Ovary (tissue), 7 donors: ENCODE measurements at regions not wholly inside any gene's neighbourhood (a gene's known extent, or its start where the extent isn't known, plus 50 kb on each side); places are given as distances from the start of the nearest gene placed in this dataset.

Experiments used
- DNase-seq, 5 donors: peaks; one replicate each; pipeline ENCODE4 v3.0.0-alpha.2; 2019 to 2020
- H3K27ac ChIP-seq, 2 donors: fragments of 200-600 bp; one replicate each; pipeline versions ENCODE4 v1.5.1 to v1.8.0; 2019 to 2022
- H3K27me3 ChIP-seq: fragments of 200-600 bp; one replicate; pipeline ENCODE4 v1.8.0; 2022
- H3K36me3 ChIP-seq: fragments of 200-600 bp; sonication (generic); one replicate; pipeline ENCODE4 v1.5.1; 2019
- H3K4me1 ChIP-seq: one replicate; pipeline ENCODE4 v1.8.1; 2013; ENCODE audit warnings: mild to moderate bottlenecking, moderate library complexity; ENCODE audit not compliant: insufficient read depth
- H3K4me3 ChIP-seq: fragments of 200-600 bp; sonication (generic); one replicate; pipeline ENCODE4 v1.5.1; 2017
- H3K9me3 ChIP-seq, 2 donors: fragments of 200-600 bp in 1 of 2; sonication (generic) in 1 of 2; one replicate each; pipeline versions ENCODE4 v1.5.1 to v1.8.1; 2013 to 2019; ENCODE audit warnings: mild to moderate bottlenecking in 1 of 2, moderate library complexity in 1 of 2
- EP300 ChIP-seq: sonication (generic); formaldehyde crosslinking; IDR thresholded peaks from one replicate; pipeline ENCODE4 v1.6.1; 2017; ENCODE audit warnings: antibody characterized with exemption
- POLR2A ChIP-seq: fragments of 450-650 bp; IDR thresholded peaks from one replicate; pipeline ENCODE4 v1.6.1; 2017; ENCODE audit warnings: antibody characterized with exemption, mild to moderate bottlenecking, moderate library complexity
- WGBS, 3 donors: extraction: QIAGEN DNeasy Blood & Tissue Kit in 1 of 3; methylation state at CpG; one replicate each; pipeline versions ENCODE4 v1.1.5 to v1.1.7; 2013 to 2017; 5-methylcytosine and 5-hydroxymethylcytosine counted together
- intact Hi-C, 4 donors: fragments of 100-400 bp; cut with DNase I; formaldehyde crosslinking; loops; one replicate each; pipeline versions ENCODE4 v1.11.0 to v1.15.1; 2022 to 2023
- TF ChIP-seq, protein P1 (sequence below), 3 donors: fragments of 450-650 bp in 2 of 3; fragments of 200-600 bp in 1 of 3; IDR thresholded peaks; one replicate each; pipeline versions ENCODE4 v1.5.1 to v1.8.0; 2016 to 2022; ENCODE audit warnings: antibody characterized with exemption in 3 of 3, mild to moderate bottlenecking in 1 of 3
- donor health status: DM: no; HTN: no; CAD: no; lungs with moderate emphysema.
- donor health status: DM: no; HTN: no; CAD: no.
- donor health status: Bipolar disorder and iron deficiency.
- donor health status: DM: no; HTN: no; CAD: no.
- donor health status: DM: yes; HTN: yes; CAD: no.

- H3K27me3 ChIP-seq, result no peaks in the 10 kb centered on the region
- DNase-seq, result no peak
- WGBS, 3 donors, result 71 to 86% (median 83%) methylated on average over 2 of the region's 2 CpGs
- H3K27ac ChIP-seq, result no peak overlapping the region
- no peaks in the 10 kb centered on the region for H3K4me1 ChIP-seq
- TF ChIP-seq POLR2A (no peak), EP300 (no peak)
- TF ChIP-seq, protein P1, sequence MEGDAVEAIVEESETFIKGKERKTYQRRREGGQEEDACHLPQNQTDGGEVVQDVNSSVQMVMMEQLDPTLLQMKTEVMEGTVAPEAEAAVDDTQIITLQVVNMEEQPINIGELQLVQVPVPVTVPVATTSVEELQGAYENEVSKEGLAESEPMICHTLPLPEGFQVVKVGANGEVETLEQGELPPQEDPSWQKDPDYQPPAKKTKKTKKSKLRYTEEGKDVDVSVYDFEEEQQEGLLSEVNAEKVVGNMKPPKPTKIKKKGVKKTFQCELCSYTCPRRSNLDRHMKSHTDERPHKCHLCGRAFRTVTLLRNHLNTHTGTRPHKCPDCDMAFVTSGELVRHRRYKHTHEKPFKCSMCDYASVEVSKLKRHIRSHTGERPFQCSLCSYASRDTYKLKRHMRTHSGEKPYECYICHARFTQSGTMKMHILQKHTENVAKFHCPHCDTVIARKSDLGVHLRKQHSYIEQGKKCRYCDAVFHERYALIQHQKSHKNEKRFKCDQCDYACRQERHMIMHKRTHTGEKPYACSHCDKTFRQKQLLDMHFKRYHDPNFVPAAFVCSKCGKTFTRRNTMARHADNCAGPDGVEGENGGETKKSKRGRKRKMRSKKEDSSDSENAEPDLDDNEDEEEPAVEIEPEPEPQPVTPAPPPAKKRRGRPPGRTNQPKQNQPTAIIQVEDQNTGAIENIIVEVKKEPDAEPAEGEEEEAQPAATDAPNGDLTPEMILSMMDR (IDR thresholded peaks at IDR 0.05), result no peak
- intact Hi-C loops, result no loop called here
- H3K9me3 ChIP-seq, result no peaks in the 10 kb centered on the region
- no peaks in the 10 kb centered on the region for H3K36me3 ChIP-seq
- H3K4me3 ChIP-seq, result no peak overlapping the region
These were observed 68.4 kb upstream of the ADO start for GRCh38 chr10:62736168-62736546.

DNA sequence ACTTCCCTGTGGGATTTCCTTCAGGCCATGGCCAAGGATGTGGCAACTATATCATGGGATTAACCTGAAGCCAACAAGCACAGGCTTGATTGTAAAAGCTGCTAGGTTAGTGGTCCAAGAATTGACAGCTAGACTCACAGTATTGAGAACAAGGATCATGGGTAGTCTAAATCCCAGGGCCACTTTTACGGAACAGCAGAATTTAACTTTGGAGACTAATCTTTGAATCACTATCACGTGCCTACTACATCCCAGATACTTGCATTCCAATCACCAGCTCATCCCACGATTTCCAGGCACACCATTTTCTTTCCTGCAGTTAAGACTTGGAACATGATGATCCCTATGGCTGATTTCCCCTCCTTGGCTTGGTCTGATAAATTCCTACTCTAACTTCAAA is 65.6 kb upstream of the ADO start:
- TF ChIP-seq, protein P1 (IDR thresholded peaks at IDR 0.05), result no peak
- TF ChIP-seq POLR2A, result no peak
- H3K27ac ChIP-seq, result no peak overlapping the region
- H3K4me3 ChIP-seq, result no peak overlapping the region
- no peaks in the 10 kb centered on the region for H3K4me1 ChIP-seq
- no peaks in the 10 kb centered on the region for H3K36me3 ChIP-seq
- WGBS, 3 donors, result 40 to 71% (median 68%) methylated on average over 3 of the region's 3 CpGs
- intact Hi-C loops, result no loop called here
- H3K9me3 ChIP-seq, result no peaks in the 10 kb centered on the region
- no peaks in the 10 kb centered on the region for H3K27me3 ChIP-seq
- DNase-seq, result no peak

GRCh38 chr10:62740885-62741745 is 63.4 kb upstream of the ADO start:
- H3K4me3 ChIP-seq, result no peak overlapping the region
- H3K27me3 ChIP-seq, result no peaks in the 10 kb centered on the region
- intact Hi-C loops, result no loop called here
- no peaks in the 10 kb centered on the region for H3K36me3 ChIP-seq
- no peak for TF ChIP-seq EP300
- TF ChIP-seq POLR2A, result no peak
- TF ChIP-seq, protein P1 (IDR thresholded peaks at IDR 0.05), result no peak
- H3K4me1 ChIP-seq, result no peaks in the 10 kb centered on the region
- H3K27ac ChIP-seq, result no peak overlapping the region
- WGBS, 3 donors, result 76 to 82% (median 80%) methylated on average over 5 of the region's 5 CpGs
- DNase-seq, result no peak
- no peaks in the 10 kb centered on the region for H3K9me3 ChIP-seq

DNA sequence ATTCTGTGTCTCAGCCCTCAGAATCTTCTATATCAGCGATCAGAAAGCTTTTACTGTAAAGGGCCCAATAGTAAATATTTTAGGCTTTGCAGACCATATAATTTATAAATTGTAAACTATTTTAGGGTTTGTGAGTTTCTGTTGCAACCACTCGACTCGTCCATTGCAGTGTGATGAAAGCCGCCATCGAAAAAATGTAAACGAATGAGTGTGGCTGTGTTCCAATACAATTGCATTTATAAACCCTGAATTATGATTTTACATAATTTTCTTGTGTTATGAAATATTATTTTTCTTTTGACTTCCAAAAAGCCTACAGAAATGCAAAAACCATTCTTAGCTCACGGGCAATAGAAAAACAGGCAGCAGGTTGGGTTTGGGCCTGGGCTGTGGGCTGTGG is 62.5 kb upstream of the ADO start:
- Histone ChIP-seq H3K27me3 (no peaks in the 10 kb centered on the region), H3K36me3 (no peaks in the 10 kb centered on the region), H3K4me3 (no peak overlapping the region), H3K4me1 (no peaks in the 10 kb centered on the region), H3K27ac (no peak overlapping the region), H3K9me3 (no peaks in the 10 kb centered on the region)
- no peak for DNase-seq
- TF ChIP-seq POLR2A (no peak), EP300 (no peak)
- TF ChIP-seq, protein P1 (IDR thresholded peaks at IDR 0.05), result no peak
- 44 to 74% (median 66%) methylated on average over 7 of the region's 7 CpGs for WGBS, 3 donors
- intact Hi-C loops, result no loop called here
